Posterior vena cava (tissue), 2 donors: ENCODE measurements at regions not wholly inside any gene's neighbourhood (a gene's known extent, or its start where the extent isn't known, plus 50 kb on each side); places are given as distances from the start of the nearest gene placed in this dataset.
"Not testable (repeated sequence)": the region's sequence is repeated elsewhere in the genome, so short reads cannot be mapped to it uniquely, and the experiment has no call there.

Experiments used
- DNase-seq: peaks from one replicate; pipeline ENCODE4 v3.0.0-alpha.2; 2020; ENCODE audit warnings: low spot score
- intact Hi-C, 2 donors: fragments of 100-400 bp; cut with DNase I; formaldehyde crosslinking; loops; one replicate each; pipeline versions ENCODE4 v1.14.1 to v1.14.2; 2022 to 2023
- donor health status: DM: yes; HTN: yes; CAD: no.
- donor health status: DM: yes; HTN: yes; CAD: no.

- no peak for DNase-seq
- intact Hi-C loops = no loop called here
These were observed 64.1 kb upstream of the ETV3 start for GRCh38 chr1:157202331-157202730.

DNA sequence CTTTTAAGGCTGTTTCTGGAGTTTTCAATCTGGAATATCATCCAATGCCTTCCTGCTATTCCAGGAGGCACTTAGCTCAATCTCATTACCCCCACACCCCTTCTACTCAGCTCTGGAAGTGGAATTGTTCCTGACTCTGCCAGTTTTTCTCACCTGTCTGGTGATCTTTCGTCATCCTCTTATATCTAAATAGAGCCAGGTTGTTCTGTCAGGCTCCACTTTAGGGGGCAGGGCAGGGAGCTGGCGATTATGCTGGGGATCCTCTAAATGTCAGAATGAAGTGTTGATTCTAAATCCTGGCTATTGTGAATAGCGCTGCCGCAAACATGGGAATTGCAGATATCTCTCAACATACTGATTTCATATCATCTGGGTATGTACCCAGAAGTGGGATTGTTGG lies 63.6 kb upstream of the ETV3 start:
- DNase-seq = no peak
- intact Hi-C loops = no loop called here

GRCh38 chr1:157200451-157200850 lies 62.3 kb upstream of the ETV3 start:
- DNase-seq = no peak
- intact Hi-C loops = no loop called here

DNA sequence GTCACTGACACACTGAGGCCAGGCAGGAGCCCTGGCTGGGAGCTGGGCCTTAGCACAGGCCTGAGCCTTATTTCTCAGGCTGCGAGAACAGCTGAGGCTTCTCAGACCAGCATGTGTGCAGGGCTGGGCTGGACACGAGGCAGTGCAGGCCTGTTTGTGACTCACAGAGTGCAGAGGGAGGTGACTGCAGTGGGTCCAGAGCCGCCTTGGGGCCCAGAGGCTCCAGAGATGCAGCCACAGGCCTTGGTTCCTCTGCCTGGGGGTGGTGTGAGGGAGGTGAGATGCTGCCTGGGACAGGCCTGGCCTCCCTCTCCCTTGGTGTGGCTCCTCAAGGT lies 61.2 kb upstream of the ETV3 start:
- intact Hi-C loops = no loop called here
- no peak for DNase-seq

DNA sequence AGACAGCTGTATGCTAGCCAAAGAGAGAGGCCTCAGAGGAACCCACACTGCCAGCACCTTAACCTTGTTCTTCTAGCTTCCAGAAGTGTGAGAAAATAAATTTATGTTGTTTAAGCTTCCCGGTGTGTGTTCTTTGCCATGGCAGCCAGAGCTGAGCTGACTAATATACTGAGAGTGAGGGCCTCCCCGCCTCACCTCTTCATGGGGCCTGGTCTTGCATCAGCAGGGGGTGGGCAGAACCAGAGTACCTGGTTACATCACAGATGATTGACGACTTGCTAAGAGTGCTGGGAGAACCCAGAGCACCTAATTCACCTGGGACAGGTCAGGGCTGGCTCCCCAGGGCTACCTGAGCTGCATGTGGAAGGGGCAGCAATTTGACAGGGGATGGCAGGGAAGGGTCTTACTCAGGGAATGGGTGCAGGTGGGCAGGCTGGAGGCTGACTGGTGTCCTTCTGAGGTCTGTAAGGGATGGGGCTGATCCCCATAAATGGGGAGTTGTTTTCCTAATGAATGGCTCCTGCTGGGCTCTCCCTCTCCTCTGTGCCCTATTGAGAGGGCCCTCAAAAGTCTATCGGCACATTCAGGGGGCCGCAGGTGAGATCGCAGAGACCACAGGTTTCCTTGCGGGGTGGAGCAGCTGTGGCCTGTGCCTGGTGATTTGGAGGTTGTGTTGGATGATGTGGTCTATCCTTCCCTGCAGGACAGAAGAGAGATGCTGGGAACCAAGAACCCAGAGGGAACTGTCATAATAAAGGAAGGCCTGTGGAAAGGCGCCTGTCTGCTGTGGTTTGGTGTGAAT lies 60.6 kb upstream of the ETV3 start:
- intact Hi-C loops = no loop called here
- DNase-seq = no peak

DNA sequence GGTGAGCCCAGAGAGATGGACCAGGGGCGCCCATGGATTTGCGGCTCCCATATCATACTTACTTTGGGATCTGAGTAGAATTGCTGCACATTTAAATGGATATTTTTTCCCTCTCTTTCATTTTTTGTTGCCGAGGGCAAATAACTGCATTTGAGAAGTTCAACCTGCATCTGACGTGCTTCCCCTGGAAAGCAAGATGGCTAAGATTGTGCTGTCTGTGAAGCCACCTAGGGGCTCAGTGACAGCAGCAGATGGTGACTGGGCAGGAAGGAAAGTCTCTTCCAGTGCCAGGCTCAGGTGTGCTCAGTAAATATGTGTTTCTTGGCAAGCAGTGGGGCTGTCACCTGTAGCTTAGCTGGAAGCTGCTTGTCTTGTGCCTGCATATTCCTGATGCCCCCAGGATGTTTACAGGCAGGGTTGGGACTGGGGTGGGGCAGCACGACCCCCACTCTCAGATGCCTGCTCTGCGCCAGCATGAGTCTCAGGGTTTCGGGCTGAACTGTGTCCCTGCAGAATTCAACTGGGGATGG lies 59.8 kb upstream of the ETV3 start:
- intact Hi-C loops = no loop called here
- DNase-seq = no peak

DNA sequence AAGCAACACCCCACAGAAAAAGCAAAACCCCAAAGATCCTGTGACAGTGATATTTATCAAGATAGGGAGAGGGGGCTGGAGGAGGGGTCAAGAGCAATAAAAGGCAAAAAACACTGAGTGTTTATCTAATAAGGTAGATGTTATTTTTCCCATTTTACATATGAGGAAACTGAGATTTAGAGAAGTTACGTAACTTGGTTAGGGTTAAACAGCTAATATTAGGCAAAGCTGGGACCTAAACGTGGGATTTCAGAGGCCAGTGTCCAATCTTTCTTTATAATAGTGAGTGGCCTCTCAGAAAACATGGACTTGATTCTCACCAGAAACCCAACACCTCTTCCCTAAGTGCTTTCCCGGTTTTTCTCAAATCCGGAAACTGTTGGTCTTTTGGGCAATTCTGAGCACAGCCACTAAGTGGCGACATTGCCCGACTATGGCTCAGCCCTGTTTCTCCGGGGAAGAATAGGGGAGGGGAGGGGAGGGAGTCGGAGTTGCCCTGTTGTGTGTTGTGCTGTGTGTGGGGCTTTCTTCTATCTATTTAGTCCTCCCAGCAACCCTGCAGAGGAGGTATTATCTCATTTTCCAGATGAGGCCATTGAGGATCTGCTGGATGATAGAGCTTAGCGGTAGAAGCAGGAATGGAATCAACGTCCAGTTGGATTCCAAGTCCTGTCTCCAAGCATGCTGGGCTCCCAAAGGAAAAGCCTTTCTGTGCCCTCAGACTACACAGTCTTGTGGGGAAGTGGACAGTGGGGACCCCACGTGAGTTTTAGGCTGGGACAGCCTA lies 58.7 kb upstream of the ETV3 start:
- intact Hi-C loops, DNase-seq: not testable (repeated sequence)

DNA sequence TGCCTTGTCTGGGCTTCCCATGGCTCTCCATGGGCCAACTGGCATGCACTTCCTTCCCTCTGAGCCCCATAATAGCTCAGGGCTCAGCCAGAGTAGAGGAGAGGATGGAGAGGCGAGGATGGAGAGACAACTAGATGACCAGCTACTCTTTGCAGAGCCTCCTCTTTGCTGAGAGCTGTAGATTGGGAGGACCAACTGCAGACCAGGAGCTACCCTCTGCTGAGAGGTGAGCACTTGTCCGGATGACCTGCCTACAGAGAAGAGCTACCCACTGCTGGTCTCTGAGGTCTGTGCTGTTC lies 58.0 kb upstream of the ETV3 start:
- no peak for DNase-seq
- intact Hi-C loops = no loop called here

GRCh38 chr1:157195521-157196244 lies 57.5 kb upstream of the ETV3 start:
- DNase-seq = no peak

GRCh38 chr1:157194731-157195520 lies 56.7 kb upstream of the ETV3 start:
- no peak for DNase-seq
- intact Hi-C loops = no loop called here

More at GRCh38 chr1:157195521-157196244, 57.5 kb upstream of the ETV3 start:
- intact Hi-C loops = no loop called here

- no peak for DNase-seq
- intact Hi-C loops = no loop called here
These were observed 55.7 kb upstream of the ETV3 start for GRCh38 chr1:157193702-157194391.

- intact Hi-C loops = no loop called here
- no peak for DNase-seq
These were observed 55.0 kb upstream of the ETV3 start for GRCh38 chr1:157193219-157193618.

GRCh38 chr1:157189986-157190982 lies 52.1 kb upstream of the ETV3 start:
- no peak for DNase-seq
- intact Hi-C loops = no loop called here

GRCh38 chr1:157189096-157189495 lies 50.9 kb upstream of the ETV3 start:
- no peak for DNase-seq
- intact Hi-C loops = no loop called here
